PC-9 (cell line): ENCODE measurements at regions not wholly inside any gene's neighbourhood (a gene's known extent, or its start where the extent isn't known, plus 50 kb on each side); places are given as distances from the start of the nearest gene placed in this dataset.

ENCODE experiments used
- BruUV-seq: library from RNA; stranded (reverse); fragments of 400-500 nt; replicated peaks from 2 replicates; lab custom pipeline; 2021; lab: Mats Ljungman, UMichigan
- CTCF ChIA-PET: fragments of 300-600 bp; sonication (Branson Sonifier 250); formaldehyde crosslinking; loops from one replicate; lab custom pipeline; 2022; ENCODE audit warnings: antibody characterized with exemption; lab: Charles Lee
- POLR2A ChIA-PET: fragments of 300-600 bp; sonication (Branson Sonifier 250); formaldehyde crosslinking; loops from one replicate; lab custom pipeline; 2022; ENCODE audit warnings: antibody characterized with exemption; ENCODE audit not compliant: unreplicated experiment; lab: Charles Lee
- DNase-seq, 2 experiments: peaks; one replicate each; pipeline versions ENCODE4 v3.0.0 to v3.0.0-alpha.2; 2015 to 2022; ENCODE audit warnings: mixed read lengths in 1 of 2
- H2AFZ ChIP-seq: fragments of 200-600 bp; sonication (generic); 2 replicates; pipeline ENCODE4 v1.8.1; 2017; ENCODE audit warnings: antibody characterized with exemption
- H3F3A ChIP-seq: fragments of 200-600 bp; sonication (generic); 2 replicates; pipeline ENCODE4 v1.8.1; 2017; ENCODE audit warnings: antibody characterized with exemption, mild to moderate bottlenecking, low read depth; ENCODE audit not compliant: insufficient read depth
- H3K27ac ChIP-seq: fragments of 200-600 bp; sonication (generic); 2 replicates; pipeline ENCODE4 v1.6.1; 2016; ENCODE audit warnings: mixed run types
- H3K27me3 ChIP-seq: fragments of 200-600 bp; sonication (generic); 2 replicates; pipeline ENCODE4 v1.6.1; 2016; ENCODE audit warnings: low read depth, mixed run types; ENCODE audit not compliant: insufficient read depth
- H3K36me3 ChIP-seq: fragments of 200-600 bp; sonication (generic); 2 replicates; pipeline ENCODE4 v1.6.1; 2016; ENCODE audit warnings: low read depth, mixed run types
- H3K4me1 ChIP-seq: fragments of 200-600 bp; sonication (generic); replicated peaks from 2 replicates; pipeline ENCODE4 v1.6.1; 2016; ENCODE audit warnings: mixed run types; ENCODE audit not compliant: insufficient read depth
- H3K4me2 ChIP-seq: fragments of 200-600 bp; sonication (generic); 2 replicates; pipeline ENCODE4 v1.6.1; 2017; ENCODE audit warnings: mixed run types
- H3K4me3 ChIP-seq: fragments of 200-600 bp; sonication (generic); 2 replicates; pipeline ENCODE4 v1.6.1; 2016; ENCODE audit warnings: mixed run types
- H3K79me2 ChIP-seq: fragments of 200-600 bp; sonication (generic); 2 replicates; pipeline ENCODE4 v1.6.1; 2017; ENCODE audit warnings: low read depth, mixed run types
- H3K9me2 ChIP-seq: fragments of 200-600 bp; sonication (generic); 2 replicates; pipeline ENCODE4 v1.8.1; 2017; ENCODE audit warnings: mild to moderate bottlenecking; ENCODE audit not compliant: insufficient read depth
- H3K9me3 ChIP-seq: fragments of 200-600 bp; sonication (generic); 2 replicates; pipeline ENCODE4 v1.8.1; 2016; ENCODE audit warnings: low read depth; ENCODE audit not compliant: insufficient read depth
- H4K20me1 ChIP-seq: fragments of 200-600 bp; sonication (generic); 2 replicates; pipeline ENCODE4 v1.8.1; 2017; ENCODE audit not compliant: insufficient read depth
- CTCF ChIP-seq: fragments of 200-600 bp; sonication (generic); conservative IDR thresholded peaks from 2 replicates; pipeline ENCODE4 v1.6.1; 2017; ENCODE audit warnings: mixed run types, antibody characterized with exemption, mild to moderate bottlenecking, moderate library complexity
- EZH2 ChIP-seq: fragments of 200-600 bp; sonication (generic); IDR thresholded peaks from 2 replicates; pipeline ENCODE4 v1.8.0; 2017; ENCODE audit warnings: antibody characterized with exemption, low read depth
- intact Hi-C: fragments of 100-400 bp; cut with micrococcal nuclease; formaldehyde crosslinking; loops from one replicate; pipeline ENCODE4 v1.10.0; 2022; ENCODE audit not compliant: unreplicated experiment

GRCh38 chr9:108704156-108704852 is 151.5 kb downstream of the ACTL7B start:
- Histone ChIP-seq H4K20me1 (no peaks in the 10 kb centered on the region), H3K4me1 (no peaks in the 10 kb centered on the region), H3K9me3 (peaks cover 7% of the 10 kb centered on the region; the same call in 1 of the 2 replicates), H3K4me2 (no peak overlapping the region), H3K27ac (no peak overlapping the region), H3K79me2 (no peaks in the 10 kb centered on the region), H2AFZ (no peak overlapping the region), H3K4me3 (no peak overlapping the region), H3K9me2 (no peaks in the 10 kb centered on the region), H3K27me3 (no peaks in the 10 kb centered on the region), H3K36me3 (no peaks in the 10 kb centered on the region), H3F3A (no peaks in the 10 kb centered on the region)
- BruUV-seq = no TSS peak
- no peak for DNase-seq
- CTCF ChIA-PET = no interaction called here
- TF ChIP-seq CTCF (no peak), EZH2 (no peak)
- POLR2A ChIA-PET = no interaction called here
- intact Hi-C loops = no loop called here

GRCh38 chr9:108703429-108703828 is 152.4 kb downstream of the ACTL7B start:
- no peak for TF ChIP-seq CTCF
- TF ChIP-seq EZH2 = no peak
- DNase-seq = no peak
- no peaks in the 10 kb centered on the region for H4K20me1 ChIP-seq
- intact Hi-C loops = no loop called here
- H3K4me3 ChIP-seq = no peak overlapping the region
- H3K36me3 ChIP-seq = no peaks in the 10 kb centered on the region
- ChIA-PET POLR2A (no interaction called here), CTCF (no interaction called here)
- BruUV-seq = no TSS peak
- H3K4me2 ChIP-seq = no peak overlapping the region
- H3K27ac ChIP-seq = no peak overlapping the region
- no peaks in the 10 kb centered on the region for H3F3A ChIP-seq
- H2AFZ ChIP-seq = no peak overlapping the region
- peaks cover 7% of the 10 kb centered on the region; the same call in 1 of the 2 replicates for H3K9me3 ChIP-seq
- no peaks in the 10 kb centered on the region for H3K79me2 ChIP-seq
- no peaks in the 10 kb centered on the region for H3K9me2 ChIP-seq
- no peaks in the 10 kb centered on the region for H3K27me3 ChIP-seq
- H3K4me1 ChIP-seq = no peaks in the 10 kb centered on the region

GRCh38 chr9:108702681-108703080 is 153.1 kb downstream of the ACTL7B start:
- no TSS peak for BruUV-seq
- POLR2A ChIA-PET = no interaction called here
- intact Hi-C loops = no loop called here

More at GRCh38 chr9:108702681-108703080, 153.1 kb downstream of the ACTL7B start:
- Histone ChIP-seq H3K4me3 (no peak overlapping the region), H4K20me1 (no peaks in the 10 kb centered on the region), H3K9me2 (no peaks in the 10 kb centered on the region), H3K4me2 (no peak overlapping the region), H2AFZ (no peak overlapping the region), H3K27ac (no peak overlapping the region), H3K4me1 (no peaks in the 10 kb centered on the region), H3F3A (no peaks in the 10 kb centered on the region), H3K9me3 (peaks cover 11% of the 10 kb centered on the region; the same call in 1 of the 2 replicates), H3K36me3 (no peaks in the 10 kb centered on the region), H3K27me3 (no peaks in the 10 kb centered on the region), H3K79me2 (no peaks in the 10 kb centered on the region)
- DNase-seq = no peak
- TF ChIP-seq EZH2 = no peak
- TF ChIP-seq CTCF = no peak
- CTCF ChIA-PET = no interaction called here
